Fibroblast of lung (primary cell): ENCODE measurements at regions not wholly inside any gene's neighbourhood (a gene's known extent, or its start where the extent isn't known, plus 50 kb on each side); places are given as distances from the start of the nearest gene placed in this dataset.

Experiments used
- DNase-seq, 2 donors: peaks; one replicate each; pipeline versions ENCODE4 v3.0.0 to v3.0.0-alpha.2; 2010; ENCODE audit warnings: low read depth in 2 of 2
- H2AFZ ChIP-seq: 2 replicates; pipeline ENCODE4 v1.5.1; 2012; ENCODE audit warnings: low read length, control low read depth, inconsistent platforms
- H3K27ac ChIP-seq: 2 replicates; pipeline ENCODE4 v1.5.1; 2011; ENCODE audit warnings: low read length, control low read depth; ENCODE audit not compliant: insufficient read depth
- H3K27me3 ChIP-seq: 2 replicates; pipeline ENCODE4 v1.5.1; 2011; ENCODE audit warnings: mild to moderate bottlenecking, low read length; ENCODE audit not compliant: control insufficient read depth, insufficient read depth
- H3K36me3 ChIP-seq: 2 replicates; pipeline ENCODE4 v1.5.1; 2011; ENCODE audit warnings: low read length; ENCODE audit not compliant: control insufficient read depth, insufficient read depth
- H3K4me1 ChIP-seq: 2 replicates; pipeline ENCODE4 v1.5.1; 2011; ENCODE audit warnings: low read length; ENCODE audit not compliant: control insufficient read depth, insufficient read depth; ENCODE audit errors: extremely low read depth
- H3K4me2 ChIP-seq: 2 replicates; pipeline ENCODE4 v1.5.1; 2011; ENCODE audit warnings: low read length, control low read depth; ENCODE audit not compliant: insufficient read depth; ENCODE audit errors: extremely low read depth
- H3K4me3 ChIP-seq, 4 experiments: fragments of 200-600 bp in 1 of 4; sonication (generic) in 1 of 4; replicated peaks in 1 of 4; 2 replicates each; pipeline ENCODE4 v1.5.1; 2011 to 2016; ENCODE audit warnings: low read length in 4 of 4, low read depth in 3 of 4, mild to moderate bottlenecking in 3 of 4, control low read depth in 2 of 4, inconsistent platforms in 1 of 4, mixed read lengths in 1 of 4; ENCODE audit not compliant: insufficient read depth in 1 of 4; ENCODE audit errors: control extremely low read depth in 1 of 4
- H3K79me2 ChIP-seq: 2 replicates; pipeline ENCODE4 v1.5.1; 2012; ENCODE audit warnings: mild to moderate bottlenecking, low read length, inconsistent platforms; ENCODE audit not compliant: control insufficient read depth, insufficient read depth
- H3K9ac ChIP-seq: 2 replicates; pipeline ENCODE4 v1.5.1; 2011; ENCODE audit warnings: mild to moderate bottlenecking, low read length, control low read depth; ENCODE audit not compliant: insufficient read depth
- H3K9me3 ChIP-seq: 2 replicates; pipeline ENCODE4 v1.5.1; 2012; ENCODE audit warnings: low read depth, low read length; ENCODE audit not compliant: control insufficient read depth, insufficient read depth
- H4K20me1 ChIP-seq: 2 replicates; pipeline ENCODE4 v1.5.1; 2011; ENCODE audit warnings: low read length; ENCODE audit not compliant: control insufficient read depth, insufficient read depth; ENCODE audit errors: extremely low read depth
- EZH2 ChIP-seq: IDR thresholded peaks from 2 replicates; pipeline ENCODE4 v1.5.1; 2012; ENCODE audit warnings: low read length, control low read depth, mild to moderate bottlenecking; ENCODE audit errors: missing control alignments
- TF ChIP-seq, protein P1 (sequence below), 2 donors: IDR thresholded peaks in 1 of 2; conservative IDR thresholded peaks in 1 of 2; 1 replicate in 1 of 2; 2 replicates in 1 of 2; pipeline ENCODE4 v1.5.1; 2011 to 2012; ENCODE audit warnings: low read length in 2 of 2, control low read depth in 1 of 2, inconsistent platforms in 1 of 2, low read depth in 1 of 2, mild to moderate bottlenecking in 1 of 2

DNA sequence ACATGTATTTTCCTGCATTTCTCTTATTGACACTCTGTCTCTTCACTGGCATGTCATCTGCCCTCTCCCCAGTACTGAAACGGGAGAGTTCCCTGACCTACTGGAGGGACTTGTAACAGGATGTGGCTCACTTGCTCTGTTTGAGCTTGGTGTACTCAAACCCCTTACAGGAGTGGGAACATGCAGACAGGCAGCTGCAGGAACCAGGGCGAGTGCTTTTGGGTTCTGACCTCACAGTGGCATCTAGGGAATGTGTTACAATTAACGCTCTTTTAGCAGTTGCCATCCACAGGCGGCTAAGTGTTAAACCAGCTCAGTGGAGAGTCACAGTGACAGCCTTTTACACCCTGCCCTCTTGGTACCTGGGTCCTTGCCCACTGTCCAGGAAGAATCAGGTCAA lies 300.3 kb upstream of the GRAMD2B start:
- no peaks in the 10 kb centered on the region for H3K79me2 ChIP-seq
- H3K4me3 ChIP-seq = no peak overlapping the region
- H3K27ac ChIP-seq = no peak overlapping the region
- no peaks in the 10 kb centered on the region for H3K4me1 ChIP-seq
- no peak for TF ChIP-seq EZH2
- TF ChIP-seq, protein P1, sequence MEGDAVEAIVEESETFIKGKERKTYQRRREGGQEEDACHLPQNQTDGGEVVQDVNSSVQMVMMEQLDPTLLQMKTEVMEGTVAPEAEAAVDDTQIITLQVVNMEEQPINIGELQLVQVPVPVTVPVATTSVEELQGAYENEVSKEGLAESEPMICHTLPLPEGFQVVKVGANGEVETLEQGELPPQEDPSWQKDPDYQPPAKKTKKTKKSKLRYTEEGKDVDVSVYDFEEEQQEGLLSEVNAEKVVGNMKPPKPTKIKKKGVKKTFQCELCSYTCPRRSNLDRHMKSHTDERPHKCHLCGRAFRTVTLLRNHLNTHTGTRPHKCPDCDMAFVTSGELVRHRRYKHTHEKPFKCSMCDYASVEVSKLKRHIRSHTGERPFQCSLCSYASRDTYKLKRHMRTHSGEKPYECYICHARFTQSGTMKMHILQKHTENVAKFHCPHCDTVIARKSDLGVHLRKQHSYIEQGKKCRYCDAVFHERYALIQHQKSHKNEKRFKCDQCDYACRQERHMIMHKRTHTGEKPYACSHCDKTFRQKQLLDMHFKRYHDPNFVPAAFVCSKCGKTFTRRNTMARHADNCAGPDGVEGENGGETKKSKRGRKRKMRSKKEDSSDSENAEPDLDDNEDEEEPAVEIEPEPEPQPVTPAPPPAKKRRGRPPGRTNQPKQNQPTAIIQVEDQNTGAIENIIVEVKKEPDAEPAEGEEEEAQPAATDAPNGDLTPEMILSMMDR (conservative IDR thresholded peaks at IDR 0.05 in 1 of 2, IDR thresholded peaks at IDR 0.05 in 1 of 2; ENCODE audit: low read depth in 1 of 2, low read length in 2 of 2) = no peak
- no peak overlapping the region for H3K9ac ChIP-seq
- H3K4me2 ChIP-seq = no peak overlapping the region
- H3K27me3 ChIP-seq = no peaks in the 10 kb centered on the region
- H3K36me3 ChIP-seq = no peaks in the 10 kb centered on the region
- peak; percentile 6 to 15 for DNase-seq
- no peaks in the 10 kb centered on the region for H4K20me1 ChIP-seq
- no peaks in the 10 kb centered on the region for H3K9me3 ChIP-seq
- H2AFZ ChIP-seq = no peak overlapping the region

- Histone ChIP-seq H3K36me3 (no peaks in the 10 kb centered on the region), H2AFZ (no peak overlapping the region), H3K79me2 (no peaks in the 10 kb centered on the region), H3K27ac (no peak overlapping the region), H3K4me2 (peak overlapping the region; percentile 35), H3K9me3 (no peaks in the 10 kb centered on the region), H3K27me3 (no peaks in the 10 kb centered on the region), H3K9ac (no peak overlapping the region), H4K20me1 (no peaks in the 10 kb centered on the region), H3K4me1 (no peaks in the 10 kb centered on the region), H3K4me3 (no peak overlapping the region)
- DNase-seq = peak; percentile 79 to 83
- no peak for TF ChIP-seq EZH2
- TF ChIP-seq, protein P1 (conservative IDR thresholded peaks at IDR 0.05 in 1 of 2, IDR thresholded peaks at IDR 0.05 in 1 of 2; ENCODE audit: low read depth in 1 of 2, low read length in 2 of 2) = no peak
Measured at GRCh38 chr5:126124706-126125345, 298.4 kb upstream of the GRAMD2B start.

DNA sequence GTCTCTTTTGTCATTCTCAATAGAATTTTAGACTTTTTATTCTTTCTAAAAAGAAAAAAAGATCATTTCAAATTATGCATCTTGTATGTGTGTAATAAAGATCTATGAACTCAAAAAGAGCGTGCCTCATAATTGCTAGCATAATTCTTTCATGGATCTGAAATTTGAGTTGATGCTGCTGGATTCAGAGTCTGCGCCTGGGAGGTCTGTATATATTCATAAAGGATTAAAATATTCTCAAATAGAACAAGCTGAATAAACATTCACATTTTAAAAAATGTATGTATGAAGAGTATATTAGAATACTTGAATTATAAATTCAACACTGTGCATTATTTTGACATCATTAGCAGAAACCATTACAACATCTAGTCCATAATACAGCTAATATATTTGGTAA lies 297.8 kb upstream of the GRAMD2B start:
- no peak overlapping the region for H2AFZ ChIP-seq
- no peak overlapping the region for H3K27ac ChIP-seq
- DNase-seq = no peak
- no peak overlapping the region for H3K9ac ChIP-seq
- H3K9me3 ChIP-seq = no peaks in the 10 kb centered on the region
- no peak overlapping the region for H3K4me2 ChIP-seq
- no peaks in the 10 kb centered on the region for H3K36me3 ChIP-seq
- TF ChIP-seq EZH2 = no peak
- TF ChIP-seq, protein P1 (conservative IDR thresholded peaks at IDR 0.05 in 1 of 2, IDR thresholded peaks at IDR 0.05 in 1 of 2; ENCODE audit: low read depth in 1 of 2, low read length in 2 of 2) = no peak
- no peaks in the 10 kb centered on the region for H3K4me1 ChIP-seq
- no peak overlapping the region for H3K4me3 ChIP-seq
- H4K20me1 ChIP-seq = no peaks in the 10 kb centered on the region
- no peaks in the 10 kb centered on the region for H3K79me2 ChIP-seq
- H3K27me3 ChIP-seq = no peaks in the 10 kb centered on the region
